NCI-H1092 treated with DMSO at 0.1 percent for 48 hours (cell line): ENCODE measurements at regions not wholly inside any gene's neighbourhood (a gene's known extent, or its start where the extent isn't known, plus 50 kb on each side); places are given as distances from the start of the nearest gene placed in this dataset.

Source experiments
- DNase-seq: peaks from one replicate; lab custom pipeline; 2025; lab: John Stamatoyannopoulos, UW

DNA sequence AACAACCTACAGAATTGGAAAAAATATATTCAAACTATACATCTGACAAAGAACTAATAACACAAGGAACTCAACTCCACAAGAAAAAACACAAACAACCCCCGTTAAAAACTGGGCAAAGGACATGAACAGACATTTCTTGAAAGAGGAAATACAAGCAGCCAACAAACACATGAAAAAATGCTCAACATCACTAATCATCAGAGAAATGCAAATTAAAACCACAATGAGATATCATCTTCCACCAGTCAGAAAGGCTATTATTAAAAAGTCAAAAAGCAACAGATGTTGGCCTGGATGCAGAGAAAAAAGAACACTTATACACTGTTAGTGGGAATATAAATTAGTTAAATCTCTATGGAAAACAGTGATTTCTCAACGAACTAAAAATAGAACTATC lies 82.6 kb upstream of the CCDC91 start:
- no peak for DNase-seq

DNA sequence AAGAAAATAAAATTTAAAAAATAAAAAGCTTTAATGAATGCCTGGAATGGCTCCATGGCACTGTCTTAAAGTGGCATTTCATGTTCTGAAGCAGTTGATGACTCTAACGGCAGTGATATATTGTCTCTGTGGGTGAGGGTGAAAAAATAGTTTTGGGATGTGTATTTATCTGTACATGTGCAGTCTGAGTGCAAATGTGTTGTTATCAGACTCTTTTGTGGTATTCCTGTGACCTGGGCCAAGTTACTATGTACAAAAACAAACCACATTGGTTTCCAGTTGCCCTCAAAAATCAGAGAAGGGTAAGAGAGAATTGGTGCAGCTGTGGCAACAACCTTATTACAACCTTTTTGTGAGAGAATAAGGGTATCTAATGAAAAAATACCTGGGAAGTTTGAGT lies 81.7 kb upstream of the CCDC91 start:
- no peak for DNase-seq

DNA sequence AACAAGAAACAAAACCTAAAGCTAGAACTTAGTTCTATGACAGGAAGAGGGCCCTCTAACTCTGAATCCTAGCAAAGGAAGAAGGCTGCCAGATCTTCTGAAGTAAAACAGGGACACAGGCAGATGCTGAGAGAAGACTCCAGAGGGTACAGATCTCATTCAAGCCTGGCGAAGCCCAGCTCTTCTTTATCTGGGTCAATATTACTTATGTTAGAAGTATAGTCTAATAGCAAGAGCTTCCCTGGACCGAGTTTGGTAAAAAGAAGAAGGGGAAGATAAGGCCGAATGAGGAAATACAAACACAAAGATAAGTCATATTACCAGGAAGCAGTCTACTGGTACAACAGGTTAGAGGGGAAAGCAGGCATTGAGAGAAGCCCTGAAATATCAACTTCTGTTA lies 79.9 kb upstream of the CCDC91 start:
- DNase-seq, result no peak

DNA sequence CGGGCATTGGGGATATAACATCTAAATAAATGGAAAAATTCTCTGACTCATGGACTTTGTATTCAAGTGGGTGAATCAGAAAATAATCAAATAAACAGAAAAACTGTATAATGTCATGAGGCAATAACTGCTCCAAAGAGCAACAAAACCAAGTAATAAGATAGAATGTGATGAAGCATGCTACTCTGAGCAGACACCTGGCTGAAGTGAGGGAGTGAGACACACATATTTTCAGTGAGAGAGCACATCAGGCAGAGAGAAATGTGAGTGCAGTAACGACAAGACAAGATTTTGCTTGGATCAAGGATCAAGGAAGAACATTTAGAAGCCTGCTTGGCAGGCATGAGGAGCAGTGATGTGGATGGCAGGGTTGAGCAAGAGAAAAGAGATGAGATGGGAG lies 75.8 kb upstream of the CCDC91 start:
- DNase-seq, result no peak

DNA sequence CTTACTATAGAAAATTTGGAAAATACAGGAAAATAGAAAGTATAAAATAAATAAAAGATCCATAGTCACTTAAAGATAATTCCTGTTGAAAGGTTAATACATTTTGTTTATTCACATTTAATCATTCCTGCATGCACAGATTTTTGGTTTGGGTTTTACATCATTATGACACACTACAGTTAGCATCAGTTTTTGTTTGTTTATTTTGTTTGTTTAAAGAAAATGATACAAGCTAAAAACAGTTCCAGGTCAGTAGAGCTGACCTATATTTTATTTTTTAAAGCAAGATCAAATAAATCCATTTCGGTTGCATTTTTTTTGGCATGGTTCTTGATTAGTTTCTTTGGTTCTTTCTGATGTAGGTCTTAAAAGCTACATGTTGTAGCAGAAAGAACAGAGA lies 68.8 kb upstream of the CCDC91 start:
- no peak for DNase-seq

DNA sequence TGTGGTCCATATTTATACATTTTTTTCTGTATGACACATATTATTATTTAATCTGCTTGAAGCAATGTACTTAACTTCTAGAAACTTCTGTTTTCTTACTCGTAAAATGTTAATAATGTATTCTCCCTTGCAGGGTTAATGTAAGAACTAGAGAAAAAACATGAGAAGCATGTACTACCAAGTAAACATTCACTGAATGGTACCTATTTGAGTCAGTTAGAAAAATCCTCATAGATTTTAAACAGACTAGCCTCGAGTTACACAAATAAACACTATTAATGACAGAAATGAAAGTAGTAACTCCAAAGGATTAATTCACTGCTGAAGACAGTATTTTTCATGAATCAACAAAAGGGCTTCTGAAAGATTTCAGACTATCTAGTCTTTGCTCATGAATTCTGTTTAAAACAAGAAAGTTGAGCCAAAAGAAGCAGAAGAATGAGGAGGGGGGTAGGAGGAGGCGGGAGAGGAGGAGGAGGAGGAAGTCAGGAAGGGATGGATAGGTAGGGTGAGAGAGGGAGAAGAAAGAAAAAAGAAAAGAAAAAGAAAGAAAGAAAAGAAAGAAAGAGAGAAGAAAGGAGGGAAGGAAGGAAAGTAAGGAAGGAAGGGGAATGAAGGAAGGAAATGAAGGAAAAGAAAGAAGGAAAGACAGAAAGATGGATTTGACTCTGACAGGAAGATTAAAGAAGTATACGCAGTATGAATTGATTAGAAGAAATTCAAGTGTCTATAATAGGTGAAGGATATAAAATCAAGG lies 68.2 kb upstream of the CCDC91 start:
- no peak for DNase-seq

DNA sequence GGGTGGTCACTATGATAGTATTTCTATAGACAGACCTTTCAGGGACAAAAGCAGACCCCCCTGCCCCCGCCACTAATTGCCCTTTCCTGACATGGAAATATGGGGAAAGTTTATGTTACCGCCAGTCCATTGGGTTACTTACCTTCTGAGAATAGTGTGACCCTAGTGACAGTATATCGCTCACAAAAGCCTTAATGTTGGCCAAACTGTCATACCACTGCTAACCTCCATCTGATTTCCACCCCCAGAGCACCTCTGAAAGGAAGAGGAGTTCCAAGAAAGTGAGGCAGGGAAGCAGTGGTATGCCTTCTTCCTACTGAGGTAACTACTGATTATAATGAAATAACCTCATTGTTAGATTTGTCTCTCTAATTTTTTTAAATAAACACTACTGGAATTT lies 67.5 kb upstream of the CCDC91 start:
- DNase-seq, result no peak

DNA sequence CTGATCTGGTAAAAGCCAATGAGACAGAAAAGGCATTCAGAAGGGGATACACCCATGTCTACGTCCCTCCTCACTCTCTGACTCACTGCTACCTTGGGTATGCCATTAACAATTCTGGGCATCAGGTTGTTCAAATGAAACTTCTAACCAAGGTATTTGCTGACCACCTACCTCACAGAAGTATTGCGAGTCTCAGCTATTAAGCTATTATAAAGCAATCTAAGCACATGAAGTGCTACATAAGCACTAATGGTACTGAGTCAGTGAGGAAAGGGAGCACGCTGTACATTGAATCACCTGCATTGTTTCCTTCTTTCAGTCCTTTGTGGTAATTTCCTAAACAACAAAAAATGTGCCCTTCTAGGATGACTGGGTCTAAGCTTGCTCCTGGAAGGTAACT lies 62.8 kb upstream of the CCDC91 start:
- no peak for DNase-seq

DNA sequence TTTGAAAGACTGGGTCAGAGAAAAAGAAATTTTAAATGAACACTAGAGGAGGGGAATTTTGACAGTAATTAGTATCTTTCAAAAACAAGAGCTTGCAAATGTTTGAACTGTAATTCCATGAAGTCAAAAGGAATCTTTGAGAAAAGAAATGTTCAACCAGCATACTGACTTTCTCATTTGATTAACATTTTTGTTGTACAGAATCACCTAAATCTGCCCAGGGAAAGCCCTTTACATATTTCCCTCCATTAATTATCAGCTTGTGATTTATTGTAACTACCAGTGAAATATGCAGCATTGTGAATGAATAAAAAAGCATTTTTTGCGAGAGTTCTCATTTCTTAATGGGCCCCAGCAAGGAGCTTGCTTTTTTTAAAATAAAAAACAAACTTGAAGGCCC lies 61.2 kb upstream of the CCDC91 start:
- no peak for DNase-seq

DNA sequence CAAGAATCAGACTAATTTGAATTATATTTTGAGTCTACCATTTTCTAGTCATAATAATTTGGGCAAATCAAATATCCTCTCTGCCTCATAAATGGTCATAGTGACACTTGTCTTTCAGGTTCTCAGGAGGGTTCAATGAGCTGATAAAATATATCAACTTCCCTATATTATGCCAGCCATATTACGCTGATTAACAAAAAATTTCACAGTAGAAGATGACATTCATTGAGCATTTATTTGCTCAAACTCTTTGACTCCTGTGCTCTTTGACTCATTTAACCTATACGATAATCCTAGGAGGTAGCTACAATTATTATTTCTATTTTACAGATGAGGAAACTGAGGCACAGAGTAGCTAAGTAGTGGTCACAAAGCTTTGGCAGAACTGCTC lies 60.0 kb upstream of the CCDC91 start:
- DNase-seq, result no peak

DNA sequence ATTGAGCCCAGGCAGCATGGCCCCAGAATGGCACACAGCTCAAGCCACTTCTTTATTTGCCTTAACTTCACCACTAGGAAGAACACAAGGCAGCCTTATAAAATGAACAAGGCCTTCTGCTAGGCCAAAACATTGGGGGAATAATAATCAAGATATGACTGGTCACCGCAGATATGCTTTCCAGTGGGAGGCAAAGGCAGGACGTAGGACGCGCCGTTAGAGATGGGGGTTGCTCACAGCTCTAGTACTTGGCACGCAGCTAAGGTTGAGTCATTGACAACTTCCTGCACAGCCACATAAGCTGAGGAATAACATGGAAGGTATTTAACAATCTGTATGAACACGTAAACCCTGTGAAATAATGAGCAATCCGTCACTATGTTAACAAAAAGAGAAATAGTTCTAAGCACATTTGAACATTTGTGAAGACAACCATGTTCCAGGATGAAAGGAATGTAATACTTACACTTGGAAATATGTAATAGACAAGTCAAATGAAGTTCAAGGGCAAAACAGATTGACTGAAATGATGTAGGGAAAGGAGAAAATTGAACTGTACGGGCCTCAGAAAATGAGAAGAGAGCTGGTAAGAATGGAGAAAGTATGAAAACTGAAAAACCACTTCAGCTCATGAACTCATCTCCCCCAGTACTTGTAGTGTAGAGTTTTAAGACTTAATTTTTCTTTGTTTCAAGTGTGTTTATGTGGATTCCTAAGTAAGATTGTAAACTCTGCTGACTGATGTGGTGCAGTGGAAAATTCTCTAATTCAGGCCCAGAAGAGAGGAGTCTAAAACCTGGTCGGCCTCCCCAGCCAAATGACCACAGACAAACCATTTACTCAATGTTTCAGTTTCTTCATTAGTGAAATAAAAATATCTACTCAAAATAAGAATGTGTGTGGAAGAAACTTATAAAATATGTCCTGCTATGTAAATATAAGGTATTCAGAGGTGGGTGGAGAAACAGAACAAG lies 59.3 kb upstream of the CCDC91 start:
- DNase-seq, result no peak

DNA sequence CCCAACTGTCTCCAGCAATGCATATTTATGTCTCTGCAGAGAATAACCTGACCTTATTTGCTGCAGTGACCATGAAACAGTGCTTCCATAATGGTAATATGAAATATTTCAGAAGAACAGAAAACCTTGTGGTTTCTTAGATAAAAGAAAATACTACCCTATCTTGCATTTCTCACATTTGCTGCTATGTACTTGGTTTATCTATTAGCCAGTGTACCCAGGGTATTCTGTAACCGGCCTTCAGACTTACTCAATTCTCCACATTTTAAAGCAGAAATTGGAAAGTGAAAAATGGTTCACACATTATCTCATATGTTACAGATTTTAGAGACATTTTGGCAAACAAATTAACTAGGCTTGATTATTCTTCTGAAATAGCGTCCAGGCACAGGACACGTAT lies 57.9 kb upstream of the CCDC91 start:
- no peak for DNase-seq

DNA sequence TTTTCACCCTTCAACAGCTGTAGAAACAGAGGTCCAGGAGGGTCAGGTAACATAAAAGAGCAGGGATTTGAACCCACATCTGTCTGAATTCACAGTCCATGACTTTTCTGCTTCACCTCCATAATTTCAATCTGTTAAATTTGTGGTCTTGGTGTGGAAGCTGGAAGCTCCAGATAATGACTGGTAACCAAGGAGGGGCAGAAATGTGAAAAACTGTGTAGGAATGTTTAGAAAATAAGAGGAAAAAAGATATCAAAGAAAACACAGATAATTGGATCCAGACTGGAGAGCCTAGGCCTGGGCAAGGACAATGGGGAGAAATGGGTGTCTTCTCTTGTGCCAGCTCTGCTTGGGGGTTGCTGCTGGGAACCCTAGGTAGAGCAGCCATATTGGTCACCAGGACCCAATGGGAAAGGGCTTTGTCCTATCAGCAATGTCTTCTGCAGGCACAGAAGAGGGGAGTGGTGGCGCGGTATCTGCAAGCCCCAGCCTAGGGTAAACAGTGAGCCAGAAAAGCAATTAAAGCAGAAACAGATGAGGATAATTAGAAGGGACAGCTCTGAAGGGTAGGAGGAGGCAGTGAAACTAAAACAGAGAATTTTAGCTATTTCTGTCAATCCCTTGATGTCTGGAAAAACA lies 54.3 kb upstream of the CCDC91 start:
- no peak for DNase-seq

DNA sequence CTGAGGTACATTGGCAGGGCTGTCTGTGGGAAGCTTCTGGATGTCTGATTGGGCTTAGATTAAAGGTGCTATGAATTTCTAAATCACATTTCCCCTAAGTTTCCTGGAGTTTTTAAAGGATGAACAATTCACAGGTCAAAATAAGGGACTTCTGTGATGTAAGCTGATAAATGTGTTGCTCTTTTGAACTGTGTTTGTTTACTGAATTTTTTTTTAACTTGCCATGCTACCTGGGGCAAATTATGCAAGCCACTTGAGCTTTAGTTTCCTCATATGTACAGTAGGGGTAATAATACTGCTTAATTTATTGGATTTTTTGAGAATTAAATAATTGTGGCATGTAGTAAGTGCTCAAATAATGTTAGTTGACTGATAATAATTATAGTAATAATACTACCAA lies 52.8 kb upstream of the CCDC91 start:
- no peak for DNase-seq

DNA sequence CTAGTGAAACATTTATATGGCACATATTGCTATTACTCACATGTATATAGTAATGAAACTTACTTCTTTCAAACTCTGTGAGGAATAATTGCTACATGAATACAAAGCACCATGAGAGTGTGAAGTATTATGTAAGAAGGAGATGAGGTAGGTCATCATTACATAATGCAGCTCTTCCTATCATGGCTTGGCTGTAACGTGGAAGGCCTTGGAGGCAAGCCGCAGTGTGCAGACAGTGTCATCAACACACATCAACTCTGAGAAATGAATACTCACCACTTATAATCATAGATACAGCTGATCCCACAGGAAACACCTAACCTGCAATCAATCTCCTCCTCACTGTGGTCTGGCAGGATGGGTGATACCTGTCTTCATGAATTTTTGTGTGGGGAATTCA lies 49.9 kb upstream of the CCDC91 start:
- no peak for DNase-seq
